AG09309 (cell line): ENCODE measurements at regions not wholly inside any gene's neighbourhood (a gene's known extent, or its start where the extent isn't known, plus 50 kb on each side); places are given as distances from the start of the nearest gene placed in this dataset.

Experiments
- DNase-seq: peaks from one replicate; pipeline ENCODE4 v3.0.0-alpha.2; 2010; ENCODE audit warnings: low read depth
- H3K4me3 ChIP-seq: 2 replicates; pipeline ENCODE4 v1.5.1; 2011; ENCODE audit warnings: mild to moderate bottlenecking, low read depth, low read length, moderate library complexity; ENCODE audit not compliant: control insufficient read depth
- TF ChIP-seq, protein P1 (sequence below): IDR thresholded peaks from 2 replicates; pipeline ENCODE4 v1.5.1; 2011; ENCODE audit warnings: mild to moderate bottlenecking, low read depth, low read length, inconsistent platforms; ENCODE audit not compliant: insufficient read depth, control insufficient read depth; ENCODE audit errors: missing control alignments

DNA sequence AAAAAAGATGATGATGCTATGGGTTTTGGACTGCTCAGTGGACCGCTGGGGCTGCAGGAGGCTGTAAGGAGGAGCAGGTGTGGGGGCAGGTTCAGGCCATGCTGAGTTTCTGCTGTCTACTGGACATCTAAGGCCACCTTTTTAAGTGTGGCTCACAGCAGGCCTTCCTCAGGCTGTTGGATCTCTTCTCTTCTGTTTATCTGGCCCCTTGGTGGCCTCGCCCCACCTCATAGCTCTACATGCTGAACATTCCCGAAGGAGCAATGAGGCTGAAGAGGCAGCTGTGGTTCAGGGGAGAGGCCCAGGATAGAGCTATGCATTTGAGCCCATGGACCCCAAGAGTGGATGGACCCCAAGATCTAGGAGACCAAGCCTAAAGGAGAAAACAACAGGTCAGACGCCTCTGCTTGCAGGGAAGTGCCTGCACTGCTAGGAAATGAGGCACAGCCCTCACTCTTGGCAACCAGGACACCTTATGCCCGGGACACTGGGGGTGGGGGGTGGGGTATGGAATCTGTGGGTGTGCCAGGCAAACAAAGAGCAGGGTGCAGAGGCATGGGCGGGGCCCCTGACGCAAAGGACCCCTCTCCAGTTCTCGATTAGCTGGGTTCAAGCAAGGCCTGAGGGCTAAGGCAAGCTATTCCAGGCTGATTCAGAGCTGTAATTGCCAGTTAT is 168.9 kb downstream of the BCOR start:
- no peak overlapping the region for H3K4me3 ChIP-seq
- no peak for DNase-seq
- TF ChIP-seq, protein P1, sequence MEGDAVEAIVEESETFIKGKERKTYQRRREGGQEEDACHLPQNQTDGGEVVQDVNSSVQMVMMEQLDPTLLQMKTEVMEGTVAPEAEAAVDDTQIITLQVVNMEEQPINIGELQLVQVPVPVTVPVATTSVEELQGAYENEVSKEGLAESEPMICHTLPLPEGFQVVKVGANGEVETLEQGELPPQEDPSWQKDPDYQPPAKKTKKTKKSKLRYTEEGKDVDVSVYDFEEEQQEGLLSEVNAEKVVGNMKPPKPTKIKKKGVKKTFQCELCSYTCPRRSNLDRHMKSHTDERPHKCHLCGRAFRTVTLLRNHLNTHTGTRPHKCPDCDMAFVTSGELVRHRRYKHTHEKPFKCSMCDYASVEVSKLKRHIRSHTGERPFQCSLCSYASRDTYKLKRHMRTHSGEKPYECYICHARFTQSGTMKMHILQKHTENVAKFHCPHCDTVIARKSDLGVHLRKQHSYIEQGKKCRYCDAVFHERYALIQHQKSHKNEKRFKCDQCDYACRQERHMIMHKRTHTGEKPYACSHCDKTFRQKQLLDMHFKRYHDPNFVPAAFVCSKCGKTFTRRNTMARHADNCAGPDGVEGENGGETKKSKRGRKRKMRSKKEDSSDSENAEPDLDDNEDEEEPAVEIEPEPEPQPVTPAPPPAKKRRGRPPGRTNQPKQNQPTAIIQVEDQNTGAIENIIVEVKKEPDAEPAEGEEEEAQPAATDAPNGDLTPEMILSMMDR: no peak

DNA sequence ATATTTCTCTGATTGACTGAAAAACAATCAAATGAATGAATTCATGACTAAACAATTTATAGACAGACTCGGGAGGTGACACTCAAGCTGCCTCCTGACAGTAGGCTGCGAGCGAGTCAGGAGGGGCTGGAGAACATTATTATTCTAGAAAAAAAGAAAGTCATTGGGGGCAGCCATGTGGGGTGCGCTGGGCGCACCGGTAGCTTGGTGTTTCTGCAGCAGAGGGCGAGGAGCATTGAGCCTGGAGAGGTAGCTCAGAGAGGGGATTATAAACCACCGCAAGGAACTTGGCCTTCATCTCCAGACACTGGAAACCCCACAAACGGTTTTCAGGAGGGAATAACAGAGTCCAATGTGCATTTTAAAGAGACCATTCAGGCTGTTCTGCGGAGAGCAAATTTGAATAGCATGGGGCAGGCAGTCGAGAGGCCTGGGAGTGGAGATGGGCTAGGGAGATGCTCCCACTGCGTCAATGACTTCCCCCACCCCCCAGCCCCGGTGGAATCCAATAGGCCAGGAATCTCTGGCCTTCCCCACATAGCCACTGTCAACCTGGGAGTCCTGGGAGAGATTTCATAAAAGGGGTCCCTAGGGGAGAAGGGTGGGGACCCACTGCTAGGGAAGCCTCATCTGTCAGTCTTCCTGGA is 168.3 kb downstream of the BCOR start:
- no peak overlapping the region for H3K4me3 ChIP-seq
- no peak for DNase-seq
- TF ChIP-seq, protein P1: no peak

DNA sequence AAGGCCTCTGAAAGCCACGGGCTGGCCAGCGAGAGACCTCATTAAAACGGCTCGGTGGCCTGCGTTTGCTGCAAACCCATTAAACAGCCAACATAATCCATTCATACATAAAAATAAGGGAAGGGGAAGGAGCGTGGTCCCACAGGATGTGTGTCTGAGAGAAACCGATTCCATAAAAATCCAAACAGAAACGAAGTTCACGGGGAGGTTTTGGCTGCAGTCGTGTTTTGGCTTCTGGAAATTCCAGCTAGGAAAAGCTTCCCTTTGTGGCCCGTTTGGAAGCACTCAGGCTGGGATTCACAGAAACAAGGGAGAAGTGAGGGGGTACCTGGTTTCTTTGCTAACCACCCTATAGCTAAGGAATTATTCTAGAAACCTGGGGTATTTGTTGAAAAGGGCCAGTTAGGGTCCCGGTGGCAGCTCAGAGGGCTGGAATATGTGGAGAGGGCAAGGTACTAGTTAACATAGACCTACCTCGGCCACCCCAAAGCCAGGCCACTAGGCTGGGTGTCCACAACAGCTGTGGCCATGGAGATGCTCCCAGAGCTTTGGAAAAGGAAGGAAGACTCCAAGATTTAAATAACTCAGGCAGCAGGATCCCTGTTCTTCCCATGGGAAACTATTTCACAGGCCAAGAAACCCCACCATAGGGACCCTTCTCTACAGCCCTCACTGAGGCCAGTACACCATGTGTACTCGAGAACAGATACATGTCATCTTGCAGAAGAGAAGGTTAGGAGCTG is 166.8 kb downstream of the BCOR start:
- DNase-seq: no peak
- TF ChIP-seq, protein P1: no peak
- no peak overlapping the region for H3K4me3 ChIP-seq

DNA sequence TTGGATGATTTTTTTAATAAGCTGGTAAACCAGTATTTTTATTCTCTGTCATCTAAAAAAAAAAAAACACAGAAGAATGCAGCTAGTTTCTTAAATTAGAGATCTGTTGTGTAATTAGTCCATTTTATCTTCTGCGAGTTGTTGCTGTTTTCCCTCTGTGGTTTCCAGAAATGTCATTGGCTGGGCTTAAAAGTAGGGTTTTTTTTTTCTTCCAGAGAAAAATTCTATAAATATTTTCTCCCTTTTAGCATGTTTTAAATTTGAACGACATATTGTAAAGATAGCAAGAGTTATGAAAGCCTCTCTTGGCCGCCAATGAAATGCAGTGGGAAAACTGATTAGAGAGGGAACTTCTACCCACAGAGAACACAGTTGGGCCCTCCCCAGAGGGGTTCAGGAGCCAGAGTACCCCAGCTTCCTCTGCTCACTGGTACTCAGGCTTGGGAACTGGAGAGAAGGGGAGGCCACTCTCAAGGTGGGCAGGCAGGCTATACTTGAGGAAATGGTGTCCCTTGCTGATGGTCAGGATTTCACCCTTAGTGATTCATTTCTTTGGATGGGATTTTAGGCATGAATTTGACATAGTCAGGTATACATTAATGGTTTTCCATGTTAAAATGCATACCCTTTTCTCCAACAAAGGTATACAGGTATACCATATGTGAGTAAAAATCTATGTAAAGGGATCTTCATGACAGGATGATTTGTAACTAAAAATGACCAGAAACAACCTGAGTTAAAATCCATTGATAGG is 166.1 kb downstream of the BCOR start:
- H3K4me3 ChIP-seq: no peak overlapping the region
- TF ChIP-seq, protein P1: no peak
- peak; percentile 24 for DNase-seq

DNA sequence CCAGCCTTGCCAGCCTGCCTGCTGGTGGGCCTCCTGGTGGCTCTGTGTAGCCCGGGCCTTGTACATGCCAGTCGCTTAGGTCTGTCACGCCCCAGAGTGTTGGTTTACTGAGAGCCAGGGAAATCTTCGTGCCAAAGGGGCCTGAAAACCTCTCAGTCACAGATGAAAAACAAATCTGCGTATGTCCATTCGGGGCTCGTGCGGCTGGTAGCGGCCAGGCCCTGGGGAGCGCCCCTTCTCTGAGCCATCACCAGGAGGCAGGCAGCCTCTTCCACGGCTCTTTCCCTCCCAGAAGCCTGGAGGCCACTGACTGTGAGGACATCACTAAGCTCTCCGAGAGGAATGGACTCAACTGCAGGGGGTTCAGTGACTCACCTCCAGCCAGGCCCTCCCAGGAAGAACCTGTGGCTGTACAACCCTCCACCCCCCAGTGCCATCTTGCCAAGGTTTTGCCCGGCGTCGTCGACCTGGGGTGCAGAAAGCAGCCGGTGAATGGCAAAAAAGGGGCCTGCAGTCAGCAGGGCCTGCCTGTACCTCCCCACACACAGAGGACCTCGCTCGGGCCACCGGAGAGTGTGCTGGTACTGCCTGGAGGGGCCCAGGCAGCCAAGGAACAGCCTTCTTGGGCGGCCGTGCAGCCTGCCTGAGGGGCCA is 162.2 kb downstream of the BCOR start:
- H3K4me3 ChIP-seq: no peak overlapping the region
- no peak for DNase-seq
- TF ChIP-seq, protein P1: peak; percentile 5
